D721Med (cell line): ENCODE measurements at regions not wholly inside any gene's neighbourhood (a gene's known extent, or its start where the extent isn't known, plus 50 kb on each side); places are given as distances from the start of the nearest gene placed in this dataset.

ENCODE experiments used
- DNase-seq: peaks from one replicate; pipeline ENCODE4 v3.0.0; 2011; ENCODE audit warnings: low spot score; ENCODE audit not compliant: insufficient read length
- FAIRE-seq: peaks from 2 replicates; lab custom pipeline; 2011; peaks lifted over from hg19 to GRCh38; lab: Jason Lieb, UNC
- CTCF ChIP-seq: IDR thresholded peaks from 2 replicates; pipeline ENCODE4 v1.5.1; 2012; ENCODE audit warnings: mild to moderate bottlenecking, control low read depth; ENCODE audit not compliant: insufficient read depth; ENCODE audit errors: missing control alignments

GRCh38 chr5:114101153-114101552 lies 260.7 kb upstream of the KCNN2 start:
- no peak for DNase-seq
- no peak for FAIRE-seq
- TF ChIP-seq CTCF: peak; percentile 53

- no peak for DNase-seq
- FAIRE-seq: no peak
- TF ChIP-seq CTCF: no peak
These were observed 248.3 kb upstream of the KCNN2 start for GRCh38 chr5:114113604-114114003.

GRCh38 chr5:114116981-114117380 lies 244.9 kb upstream of the KCNN2 start:
- DNase-seq (no peak), FAIRE-seq (no peak)
- no peak for TF ChIP-seq CTCF

GRCh38 chr5:114118511-114118910 lies 243.4 kb upstream of the KCNN2 start:
- no peak for TF ChIP-seq CTCF
- no peak for FAIRE-seq
- no peak for DNase-seq

- TF ChIP-seq CTCF: no peak
- no peak for FAIRE-seq
- DNase-seq: no peak
These were observed 241.7 kb upstream of the KCNN2 start for GRCh38 chr5:114120166-114120565.

- no peak for DNase-seq
- no peak for FAIRE-seq
- no peak for TF ChIP-seq CTCF
These were observed 239.0 kb upstream of the KCNN2 start for GRCh38 chr5:114122852-114123251.

GRCh38 chr5:114123654-114124053 lies 238.2 kb upstream of the KCNN2 start:
- no peak for TF ChIP-seq CTCF
- FAIRE-seq (no peak), DNase-seq (no peak)
